Liver (tissue), 3 donors: ENCODE measurements at regions not wholly inside any gene's neighbourhood (a gene's known extent, or its start where the extent isn't known, plus 50 kb on each side); places are given as distances from the start of the nearest gene placed in this dataset.

Source experiments
- ATF3 ChIP-seq: IDR thresholded peaks from 2 replicates; pipeline ENCODE4 v1.6.1; 2016; ENCODE audit warnings: antibody characterized with exemption
- CTCF ChIP-seq: fragments of 150-350 bp; IDR thresholded peaks from 2 replicates; pipeline ENCODE4 v1.5.1; 2017; ENCODE audit warnings: improper control_type of control experiment, low read depth, low read length; ENCODE audit not compliant: missing input control
- FOXA2 ChIP-seq: IDR thresholded peaks from 2 replicates; pipeline ENCODE4 v1.6.1; 2016; ENCODE audit warnings: antibody characterized with exemption
- GABPA ChIP-seq, 2 donors: IDR thresholded peaks in 1 of 2; conservative IDR thresholded peaks in 1 of 2; 2 replicates each; pipeline ENCODE4 v1.6.1; 2016; ENCODE audit warnings: antibody characterized with exemption in 2 of 2, mild to moderate bottlenecking in 1 of 2, moderate library complexity in 1 of 2
- JUND ChIP-seq, 2 donors: IDR thresholded peaks; 2 replicates each; pipeline ENCODE4 v1.6.1; 2016; ENCODE audit warnings: antibody characterized with exemption in 2 of 2
- MAX ChIP-seq: IDR thresholded peaks from 2 replicates; pipeline ENCODE4 v1.6.1; 2016; ENCODE audit warnings: antibody characterized with exemption
- NR2F2 ChIP-seq: IDR thresholded peaks from 2 replicates; pipeline ENCODE4 v1.6.1; 2016; ENCODE audit warnings: antibody characterized with exemption
- REST ChIP-seq: IDR thresholded peaks from 2 replicates; pipeline ENCODE4 v1.6.1; 2016; ENCODE audit warnings: antibody characterized with exemption, mild to moderate bottlenecking
- SP1 ChIP-seq: IDR thresholded peaks from 2 replicates; pipeline ENCODE4 v1.6.1; 2018; ENCODE audit warnings: antibody characterized with exemption, mild to moderate bottlenecking
- ZBTB33 ChIP-seq: IDR thresholded peaks from 2 replicates; pipeline ENCODE4 v1.6.1; 2016; ENCODE audit warnings: antibody characterized with exemption
- donor health status: healthy.
- donor health status: healthy.

GRCh38 chr3:72093992-72094334 is 309.0 kb upstream of the PROK2 start:
- TF ChIP-seq CTCF (no peak), NR2F2 (no peak), ATF3 (no peak), REST (no peak), ZBTB33 (no peak), GABPA (IDR thresholded peaks at IDR 0.05 in 1 of 2, conservative IDR thresholded peaks at IDR 0.05 in 1 of 2) (no peak), SP1 (no peak), MAX (no peak), JUND (IDR thresholded peaks at IDR 0.05) (no peak), FOXA2 (no peak)
